ENCODE measurements at regions not wholly inside any gene's neighbourhood (a gene's known extent, or its start where the extent isn't known, plus 50 kb on each side); places are given as distances from the start of the nearest gene placed in this dataset.

DNA sequence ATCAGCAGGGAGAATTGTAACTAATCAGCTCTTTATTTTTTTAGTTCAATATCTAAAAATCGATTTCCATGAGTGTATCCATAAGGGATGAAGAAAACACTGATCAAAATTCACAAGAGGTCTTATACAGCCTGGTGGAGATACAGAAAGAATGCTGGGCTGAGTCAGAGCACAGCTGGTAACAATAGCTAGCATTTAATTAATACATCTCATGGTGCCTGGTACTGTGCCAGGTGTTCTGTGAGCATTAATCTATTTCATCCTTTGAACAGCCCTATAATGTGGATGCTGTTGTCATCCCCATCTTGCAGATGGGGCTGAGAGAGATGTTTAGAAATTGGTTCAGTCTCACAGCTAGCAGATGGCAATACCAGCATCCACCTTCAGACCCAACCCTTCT is 250.9 kb upstream of the RPS6KA3 start:
- no peak for DNase-seq

DNA sequence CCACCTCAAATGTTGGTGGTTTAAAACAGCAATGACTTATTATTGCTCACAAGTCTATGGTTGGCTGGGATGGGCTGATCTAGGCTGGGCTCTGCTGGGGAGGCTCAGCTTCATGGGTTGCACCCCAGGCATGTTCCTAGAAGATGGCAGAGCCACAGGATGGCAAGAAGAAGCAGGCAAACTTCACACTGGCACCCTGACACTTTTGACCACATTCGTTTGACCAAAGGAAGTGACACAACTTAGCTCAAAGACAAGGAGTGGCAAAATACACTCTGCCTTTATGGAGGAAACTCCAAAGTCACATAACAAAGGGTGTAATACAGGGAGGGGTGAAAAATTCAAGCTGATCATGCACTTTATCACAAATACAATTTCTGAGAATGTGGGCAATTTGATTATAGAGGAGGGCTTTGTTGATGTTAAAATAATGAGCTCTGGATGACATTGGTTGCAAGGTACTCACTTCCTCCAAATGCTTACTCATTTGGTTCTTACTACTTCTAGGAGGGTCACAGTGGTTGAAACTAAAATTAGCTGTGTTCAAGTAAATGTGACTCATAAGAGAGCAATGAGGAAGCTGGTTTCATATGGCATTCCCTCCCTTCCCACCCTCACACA is 249.2 kb upstream of the RPS6KA3 start:
- no peak for DNase-seq

DNA sequence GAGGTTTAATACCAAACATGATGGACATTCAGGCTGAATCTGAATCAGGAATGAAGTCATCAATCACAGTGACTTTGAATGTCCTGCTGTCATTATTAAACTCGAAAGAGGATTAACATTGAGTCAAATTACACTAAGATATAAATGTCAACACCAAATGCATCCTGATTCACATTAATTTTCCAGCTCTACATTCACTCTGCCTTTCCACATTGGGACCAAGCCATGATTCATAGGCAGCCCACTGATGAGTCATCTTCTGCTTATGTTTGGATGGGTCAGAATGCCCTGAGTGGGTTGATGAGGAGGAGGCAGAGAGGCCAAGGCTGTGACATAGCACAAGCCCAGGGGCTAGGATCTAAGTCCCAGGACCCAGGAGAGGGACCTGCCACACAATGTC is 247.6 kb upstream of the RPS6KA3 start:
- peak; percentile 32 for DNase-seq

DNA sequence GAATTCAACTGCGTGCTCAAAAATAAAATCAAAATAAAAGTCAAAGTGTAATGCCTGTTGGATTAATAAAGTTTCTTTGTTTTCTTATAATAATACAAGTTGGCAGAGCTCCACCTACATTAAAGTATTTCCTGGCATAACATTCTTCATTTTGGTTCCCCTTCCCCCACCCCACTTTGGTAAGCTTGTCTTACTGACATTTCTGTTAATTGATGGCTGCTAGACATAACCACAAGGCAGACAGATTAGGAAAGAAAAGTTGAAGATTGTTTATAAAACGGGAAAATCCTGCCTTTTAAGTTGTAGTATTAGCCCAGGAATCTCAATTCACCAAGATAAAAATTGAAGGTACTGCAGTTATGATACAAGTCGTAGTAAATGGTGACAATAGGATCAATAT is 246.5 kb upstream of the RPS6KA3 start:
- no peak for DNase-seq

DNA sequence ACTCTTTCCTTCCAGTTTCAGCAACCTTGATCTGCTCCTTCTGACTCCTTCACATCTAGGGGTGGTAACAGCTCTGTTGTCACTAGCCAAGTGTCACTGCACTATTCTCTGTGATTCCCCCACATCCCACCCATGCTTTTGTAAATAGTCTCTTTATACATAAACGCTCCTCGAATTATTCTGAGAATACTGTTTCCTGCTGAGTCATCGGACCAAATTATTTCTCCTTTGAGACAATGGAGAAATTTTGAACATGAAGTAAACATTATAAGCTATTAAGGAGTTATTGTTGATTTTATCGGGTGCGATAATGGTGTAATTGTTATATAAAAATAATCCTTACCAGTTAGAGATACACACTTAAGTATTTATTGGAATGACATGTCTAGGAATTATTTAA is 245.1 kb upstream of the RPS6KA3 start:
- no peak for DNase-seq

DNA sequence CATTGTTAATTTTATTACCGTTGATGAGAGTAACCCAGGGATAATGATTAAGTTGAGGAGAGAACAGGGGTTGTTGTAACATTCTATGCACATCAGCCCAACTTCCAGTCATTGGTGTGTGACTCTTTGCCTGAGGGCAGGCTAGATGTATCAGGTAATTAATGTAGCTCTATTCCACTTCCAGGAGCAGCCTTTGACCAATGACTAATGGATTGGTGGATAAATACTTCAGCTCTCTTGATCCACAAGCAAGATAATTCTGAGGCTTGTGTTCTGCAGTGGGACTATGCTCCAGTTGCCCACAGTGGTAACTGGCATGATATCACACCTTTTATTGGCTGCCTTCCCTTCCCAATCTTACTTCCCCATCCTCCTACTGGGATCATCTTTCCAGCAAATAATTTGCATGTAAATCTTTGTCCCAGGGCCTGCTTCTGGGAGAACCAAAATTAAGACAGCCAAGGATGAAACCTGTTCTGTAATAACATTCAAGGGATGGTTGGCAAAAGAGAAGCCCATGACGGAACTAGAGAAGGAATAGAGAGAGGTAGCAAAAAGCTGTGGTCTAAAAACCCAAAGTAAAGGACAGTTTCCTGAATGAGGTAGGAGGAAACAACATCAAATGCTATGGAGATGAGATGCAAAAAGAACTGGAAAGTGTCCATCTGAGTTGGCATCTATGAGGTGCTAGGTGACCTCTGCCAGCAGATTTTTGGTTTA is 241.4 kb upstream of the RPS6KA3 start:
- no peak for DNase-seq

DNA sequence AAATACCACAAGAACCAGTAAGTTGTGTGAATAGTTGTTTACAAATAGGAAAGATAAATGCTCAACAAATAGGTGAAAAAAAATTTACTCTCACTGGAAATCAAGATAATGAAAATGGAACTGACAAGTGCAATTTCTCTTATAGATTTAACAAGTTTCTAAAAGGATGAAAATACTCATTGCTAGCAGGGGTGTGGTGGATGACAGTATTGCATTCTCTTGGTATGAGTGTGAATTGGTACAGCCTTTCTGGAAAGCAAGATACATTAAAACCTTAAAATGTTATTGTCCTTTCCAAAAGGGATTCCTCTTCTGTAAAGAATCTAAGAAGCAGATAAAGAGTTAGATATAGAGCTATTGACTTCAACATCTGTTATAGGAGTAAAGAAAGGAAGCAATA is 240.0 kb upstream of the RPS6KA3 start:
- DNase-seq = no peak

DNA sequence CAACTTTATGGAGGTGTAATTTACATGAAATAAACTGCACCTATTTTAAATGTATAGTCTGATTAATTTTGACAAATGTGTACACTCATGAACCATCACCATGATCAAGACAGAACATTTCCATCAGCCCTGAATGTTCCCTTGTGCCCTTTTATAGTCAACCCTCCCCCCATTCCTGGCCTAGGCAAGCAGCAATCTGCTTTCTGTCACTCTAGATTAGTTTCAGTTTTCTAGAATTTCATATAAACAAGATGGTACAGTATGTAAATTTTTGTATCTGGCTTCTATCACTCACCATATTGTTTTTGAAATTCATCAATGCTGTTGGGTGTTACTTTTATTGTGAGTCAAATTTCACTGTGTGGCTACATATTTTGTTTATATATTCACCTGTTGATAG is 234.2 kb upstream of the RPS6KA3 start:
- no peak for DNase-seq

DNA sequence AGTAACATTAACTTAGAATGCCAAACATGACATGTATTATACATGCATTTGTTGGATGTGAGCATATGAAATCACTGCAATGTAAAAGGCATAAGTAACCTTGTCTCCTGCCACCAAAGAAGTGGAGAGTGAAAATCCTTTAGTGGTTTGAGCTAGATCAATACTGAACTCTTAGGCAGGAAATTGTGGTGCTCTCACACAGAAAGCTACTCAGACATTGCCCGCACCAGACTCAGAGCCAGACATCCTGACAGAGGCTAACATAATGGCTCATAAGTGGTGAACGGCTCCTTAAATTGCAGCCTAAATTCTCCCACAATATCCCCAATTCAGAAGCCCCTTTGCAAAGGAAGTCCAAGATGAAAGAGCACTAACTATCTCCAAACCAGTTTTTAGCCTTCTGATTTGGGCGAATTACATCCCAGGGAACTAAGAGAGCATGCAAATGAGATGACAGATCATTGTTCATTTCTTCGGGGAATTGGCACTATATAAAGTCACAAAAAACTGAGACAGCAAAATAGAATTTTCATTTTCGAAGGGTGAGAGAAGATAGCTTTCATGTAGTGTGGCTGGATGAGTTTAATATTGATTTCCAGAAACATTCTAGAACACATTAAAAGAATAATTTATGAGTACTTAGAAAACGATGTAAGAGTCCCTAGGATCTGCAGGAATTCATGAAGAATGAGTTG is 233.6 kb upstream of the RPS6KA3 start:
- DNase-seq = no peak

DNA sequence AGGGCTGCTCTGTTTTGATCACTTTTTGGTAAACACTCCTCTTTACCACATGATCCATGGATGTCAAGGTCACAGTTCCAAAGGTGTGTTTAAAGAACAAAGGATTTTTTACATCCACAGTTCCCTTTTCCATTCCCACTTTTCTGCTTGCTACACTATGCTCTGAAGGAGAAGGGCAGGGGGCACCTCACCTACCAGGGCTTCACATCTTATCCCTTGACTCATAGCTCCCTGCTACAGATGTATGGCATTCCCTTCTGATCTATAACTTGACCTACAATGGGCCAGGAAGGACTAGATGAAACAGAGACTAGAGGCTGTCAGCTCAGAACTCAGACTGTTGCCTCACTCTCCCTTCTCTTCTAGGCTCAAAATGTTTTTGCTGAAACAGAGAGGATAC is 233.1 kb upstream of the RPS6KA3 start:
- DNase-seq = no peak

DNA sequence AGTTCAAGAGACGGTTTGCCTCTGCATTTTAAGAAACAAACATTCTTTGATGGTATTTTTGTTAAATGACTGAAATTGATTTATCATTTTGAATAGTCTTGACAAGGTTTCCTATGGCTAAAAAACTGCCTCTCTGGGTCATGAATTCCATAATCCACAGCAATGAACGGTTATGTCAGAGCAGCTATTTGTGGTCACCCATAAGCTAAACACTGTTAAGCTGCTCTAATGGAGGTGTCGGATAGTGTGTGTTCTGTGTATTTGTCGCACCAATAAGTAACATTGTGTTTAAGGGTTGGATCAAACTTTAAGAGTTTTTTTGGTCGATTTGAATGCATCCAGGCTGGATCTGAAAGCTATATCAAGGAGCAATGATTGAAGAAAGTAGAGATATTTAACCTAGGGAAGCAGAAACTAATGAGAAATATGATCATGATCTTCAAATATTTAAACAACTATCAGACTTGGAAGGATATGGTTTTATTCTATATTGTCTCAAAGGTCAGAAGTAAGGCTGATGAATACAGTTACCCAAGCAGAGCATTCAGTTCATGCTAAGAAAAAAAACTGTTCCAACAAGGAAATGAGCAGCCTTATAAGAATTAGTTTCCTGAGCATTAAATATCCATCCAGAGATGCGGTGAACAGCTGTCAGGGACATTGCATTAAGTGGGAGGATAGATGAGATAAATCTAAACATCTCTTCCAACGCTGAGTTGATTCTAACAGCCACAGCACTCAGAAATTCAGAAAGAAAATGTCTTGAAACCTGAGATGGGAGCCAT is 232.3 kb upstream of the RPS6KA3 start:
- no peak for DNase-seq

DNA sequence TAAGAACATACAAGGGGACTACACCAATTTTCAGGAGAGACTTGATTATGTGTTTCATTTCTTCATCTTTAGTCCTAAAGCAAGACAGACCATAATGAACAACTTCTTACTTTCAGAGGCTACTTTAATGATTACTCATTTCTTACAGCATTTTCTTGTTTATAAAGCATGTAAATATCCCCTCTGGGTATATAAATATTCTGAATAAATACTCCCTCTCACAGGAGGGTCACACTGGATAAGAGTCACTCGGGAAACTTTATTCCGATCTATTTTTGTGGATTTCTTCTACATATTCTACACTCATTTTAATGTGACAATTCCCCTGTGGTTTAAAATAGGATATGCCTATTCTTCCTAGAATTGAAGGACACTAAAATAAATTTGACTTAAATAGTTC is 228.9 kb upstream of the RPS6KA3 start:
- no peak for DNase-seq

DNA sequence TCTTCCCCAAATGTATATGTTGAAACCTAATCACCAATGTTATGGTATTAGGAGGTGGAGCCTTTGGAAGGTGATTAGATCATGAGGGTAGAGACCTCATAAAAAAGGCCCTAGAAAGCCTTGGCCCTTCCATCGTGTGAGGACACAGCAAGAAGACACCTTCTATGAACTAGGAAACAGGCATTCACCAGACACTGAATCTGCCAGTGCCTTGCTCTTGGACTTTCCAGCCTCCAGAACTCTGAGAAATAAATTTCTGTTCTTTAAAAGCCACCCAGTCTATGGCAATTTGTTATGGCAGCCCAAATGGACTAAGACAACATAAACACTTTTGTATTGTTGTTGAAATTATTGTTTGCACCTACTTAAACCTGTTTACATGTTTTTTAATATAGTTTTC is 221.8 kb upstream of the RPS6KA3 start:
- no peak for DNase-seq

DNA sequence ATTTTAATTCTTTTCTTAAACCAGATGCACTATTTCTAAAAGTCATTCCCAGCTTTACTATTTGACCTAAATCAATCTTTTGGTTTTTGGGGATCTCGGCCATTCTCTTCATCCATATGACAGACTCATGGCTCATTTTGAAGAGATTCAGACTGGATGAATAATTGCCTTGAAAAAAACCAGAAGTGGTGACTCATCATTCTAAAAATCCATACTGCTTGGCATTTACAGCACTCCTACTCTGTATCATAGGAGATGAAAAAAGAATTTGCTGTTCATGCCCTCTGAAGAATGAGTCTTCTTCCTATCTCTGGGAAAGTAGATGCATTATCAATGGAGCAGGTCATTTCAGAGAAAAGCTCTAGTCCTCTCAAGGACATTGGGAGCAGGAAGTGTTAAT is 220.5 kb upstream of the RPS6KA3 start:
- DNase-seq = no peak

DNA sequence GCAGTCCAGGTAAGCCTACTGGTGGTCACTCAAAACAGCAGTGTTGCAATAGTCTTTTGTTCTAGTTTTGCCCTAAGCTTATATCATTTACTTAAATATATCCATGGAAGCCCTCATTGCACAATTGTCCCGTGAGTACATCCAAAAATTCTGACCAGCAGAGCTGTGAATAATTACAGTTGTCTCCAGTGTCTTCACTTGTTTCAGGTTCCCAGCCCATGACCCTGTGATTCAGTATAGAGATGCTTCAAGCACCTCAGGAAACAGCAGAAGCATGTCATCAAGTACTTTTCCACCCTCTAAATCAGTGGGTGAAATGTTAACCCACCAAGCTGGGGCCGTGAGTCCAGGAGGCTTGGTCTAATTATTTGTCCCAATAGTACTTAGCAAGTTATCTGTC is 214.9 kb upstream of the RPS6KA3 start:
- no peak for DNase-seq

DNA sequence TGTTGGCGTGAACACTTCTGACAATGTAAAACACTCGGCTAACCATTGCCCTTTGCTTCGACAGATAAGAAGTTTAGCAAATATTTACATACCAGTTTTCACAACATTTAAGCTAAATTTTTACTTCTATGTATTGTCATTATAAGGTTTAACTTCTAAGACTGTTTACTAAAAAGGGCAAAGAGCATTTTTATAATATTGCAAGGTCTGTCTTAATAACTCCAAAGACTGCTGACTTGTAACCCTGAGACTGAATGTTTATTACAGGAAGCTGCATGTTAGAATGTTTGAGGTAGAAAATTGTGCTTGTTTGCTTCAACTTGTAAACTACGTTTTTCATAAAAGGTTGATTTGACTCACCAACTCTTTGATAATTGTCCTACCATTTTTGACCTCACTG is 213.2 kb upstream of the RPS6KA3 start:
- no peak for DNase-seq

DNA sequence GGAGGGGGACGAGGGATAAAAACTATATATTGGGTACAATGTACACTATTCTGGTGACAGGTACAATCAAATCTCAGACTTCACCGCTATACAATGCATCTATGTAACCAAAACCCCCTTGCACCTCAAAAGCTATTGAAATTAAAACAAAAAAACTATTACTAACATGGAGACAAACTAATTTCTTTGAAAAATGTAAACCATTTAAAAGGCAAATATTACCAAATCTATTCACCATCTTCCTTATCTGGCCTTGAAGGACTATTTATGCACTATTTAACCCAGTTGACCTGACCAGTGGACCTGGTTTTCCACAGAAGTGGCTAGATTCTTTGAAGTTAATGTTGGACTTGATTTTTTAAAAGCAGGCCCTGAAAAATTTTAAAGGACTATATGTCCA is 212.3 kb upstream of the RPS6KA3 start:
- DNase-seq = no peak

DNA sequence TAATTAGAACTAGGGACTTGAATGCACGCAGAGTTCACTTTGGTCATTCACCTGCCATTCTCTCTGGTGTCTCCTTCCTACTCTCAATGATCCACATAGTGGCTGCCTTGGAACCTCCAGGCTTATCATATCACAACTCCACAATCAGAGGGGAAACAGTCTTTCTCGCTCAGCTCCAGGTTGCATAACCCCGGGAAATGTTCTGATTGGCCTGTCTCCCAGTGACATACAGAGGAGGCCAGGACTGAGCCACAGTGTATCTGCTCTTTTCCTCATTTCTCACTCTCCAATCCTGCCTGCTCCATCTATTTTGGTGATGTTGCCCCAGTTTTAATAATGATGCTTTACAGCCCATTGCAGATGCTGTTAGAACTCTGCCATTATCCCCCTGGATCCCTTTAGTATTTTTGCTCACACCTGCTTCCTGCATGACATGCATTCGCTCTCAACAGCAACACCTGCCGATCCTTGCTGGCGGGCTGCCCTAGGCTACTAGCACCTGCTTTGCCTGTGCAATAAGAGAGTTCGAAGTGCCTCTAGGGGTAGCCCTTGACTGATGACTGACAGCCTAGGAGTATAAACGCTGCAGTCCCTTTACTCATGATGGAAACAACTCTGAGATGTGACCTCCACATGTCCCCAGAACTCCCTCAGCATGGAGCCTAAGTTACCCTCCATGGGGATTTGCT is 211.3 kb upstream of the RPS6KA3 start:
- no peak for DNase-seq

DNA sequence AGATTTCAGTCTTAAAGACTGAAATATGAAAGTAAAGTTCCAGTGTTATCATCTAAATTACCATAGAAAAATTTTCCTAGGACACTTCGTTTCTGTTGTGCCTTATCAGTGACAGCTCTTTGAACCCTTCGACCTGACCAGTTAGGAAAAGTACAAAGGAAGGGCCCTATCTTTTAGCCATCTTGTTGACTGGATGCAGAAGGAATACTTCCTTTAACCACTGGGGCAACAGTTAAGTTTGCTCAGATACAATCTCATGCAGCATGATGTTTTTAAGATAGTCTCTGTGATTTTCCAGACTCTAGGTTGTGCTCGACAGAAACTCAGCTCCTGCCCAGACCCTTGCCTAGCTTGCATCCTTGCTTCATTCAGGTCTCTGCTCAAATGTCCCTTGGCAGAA is 210.5 kb upstream of the RPS6KA3 start:
- no peak for DNase-seq

DNA sequence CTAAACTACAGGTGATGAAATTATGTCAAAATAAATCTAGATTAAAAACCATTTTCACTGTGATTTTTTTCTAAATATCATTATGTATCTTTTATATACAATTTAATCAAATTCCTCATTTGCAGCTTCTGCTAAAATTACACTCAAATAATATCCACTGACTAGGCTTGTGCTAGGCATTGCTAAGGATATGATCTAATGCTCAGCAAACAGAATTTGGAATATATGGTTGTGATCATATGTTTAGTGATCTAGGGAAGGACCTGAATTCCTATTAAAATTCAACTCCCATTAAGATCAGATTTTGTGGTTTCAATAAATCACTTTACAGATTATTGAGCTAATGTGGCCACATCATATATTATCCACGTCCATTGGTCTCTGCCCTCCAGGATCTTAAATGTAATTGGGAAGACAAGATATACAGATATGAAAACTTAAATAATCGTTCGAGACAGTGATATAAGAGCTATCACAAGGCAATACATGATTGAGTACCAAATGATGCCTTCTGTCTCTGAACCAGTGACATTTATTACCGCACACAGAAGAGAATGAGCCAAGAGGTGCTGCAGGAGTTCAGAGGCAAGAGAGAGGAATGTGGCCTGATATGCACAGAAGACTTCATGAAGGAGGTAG is 206.0 kb upstream of the RPS6KA3 start:
- no peak for DNase-seq

DNA sequence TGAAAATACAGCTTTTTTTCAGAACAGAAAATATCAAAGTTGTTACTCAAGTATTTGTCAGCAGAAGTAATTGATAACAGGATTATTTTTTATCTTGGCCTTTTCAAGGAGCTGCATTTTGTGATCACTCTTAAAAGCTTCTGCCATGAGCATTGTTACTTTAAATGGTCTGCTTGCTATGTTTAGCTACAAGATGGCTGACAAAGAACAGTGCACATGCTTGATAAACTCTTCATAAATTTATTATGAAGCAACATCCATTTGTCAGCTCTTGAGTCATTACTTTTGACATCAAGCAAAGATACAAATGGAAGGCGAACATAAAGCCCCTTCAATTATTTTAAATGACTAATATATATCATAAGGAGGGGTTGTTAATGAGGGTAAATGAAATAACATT is 205.4 kb upstream of the RPS6KA3 start:
- no peak for DNase-seq

DNA sequence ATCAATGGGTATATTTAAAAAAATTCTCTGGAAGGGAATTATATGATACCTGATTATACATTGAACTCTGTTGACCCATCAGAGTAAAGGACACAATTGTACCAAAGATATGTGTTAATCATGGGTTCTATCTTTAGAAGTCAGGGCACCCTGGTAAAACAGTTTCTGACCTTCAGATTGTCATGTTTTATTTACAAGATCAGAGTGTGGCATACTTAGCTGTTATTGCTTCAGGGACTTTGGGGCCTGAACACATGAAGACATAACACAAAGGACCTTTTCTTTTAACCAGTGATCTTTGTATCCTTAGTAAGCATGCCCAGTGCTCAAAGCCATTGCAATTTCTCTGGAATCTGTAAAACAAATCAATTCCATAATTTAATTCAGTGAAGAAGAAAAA is 204.8 kb upstream of the RPS6KA3 start:
- no peak for DNase-seq

All from CD4-positive, alpha-beta T cell treated with Interleukin-15 for 1 hour (primary cell).